ENCODE measurements at regions not wholly inside any gene's neighbourhood (a gene's known extent, or its start where the extent isn't known, plus 50 kb on each side); places are given as distances from the start of the nearest gene placed in this dataset.

- H3K4me1 Mint-ChIP-seq (ENCODE audit: unreplicated experiment), result peaks cover 12% of the 10 kb centered on the region
- peaks cover 2% of the 10 kb centered on the region for H3K27me3 Mint-ChIP-seq (ENCODE audit: unreplicated experiment)
- no peak overlapping the region for H3K27ac Mint-ChIP-seq (ENCODE audit: unreplicated experiment)
- TF ChIP-seq, protein P1, sequence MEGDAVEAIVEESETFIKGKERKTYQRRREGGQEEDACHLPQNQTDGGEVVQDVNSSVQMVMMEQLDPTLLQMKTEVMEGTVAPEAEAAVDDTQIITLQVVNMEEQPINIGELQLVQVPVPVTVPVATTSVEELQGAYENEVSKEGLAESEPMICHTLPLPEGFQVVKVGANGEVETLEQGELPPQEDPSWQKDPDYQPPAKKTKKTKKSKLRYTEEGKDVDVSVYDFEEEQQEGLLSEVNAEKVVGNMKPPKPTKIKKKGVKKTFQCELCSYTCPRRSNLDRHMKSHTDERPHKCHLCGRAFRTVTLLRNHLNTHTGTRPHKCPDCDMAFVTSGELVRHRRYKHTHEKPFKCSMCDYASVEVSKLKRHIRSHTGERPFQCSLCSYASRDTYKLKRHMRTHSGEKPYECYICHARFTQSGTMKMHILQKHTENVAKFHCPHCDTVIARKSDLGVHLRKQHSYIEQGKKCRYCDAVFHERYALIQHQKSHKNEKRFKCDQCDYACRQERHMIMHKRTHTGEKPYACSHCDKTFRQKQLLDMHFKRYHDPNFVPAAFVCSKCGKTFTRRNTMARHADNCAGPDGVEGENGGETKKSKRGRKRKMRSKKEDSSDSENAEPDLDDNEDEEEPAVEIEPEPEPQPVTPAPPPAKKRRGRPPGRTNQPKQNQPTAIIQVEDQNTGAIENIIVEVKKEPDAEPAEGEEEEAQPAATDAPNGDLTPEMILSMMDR (IDR thresholded peaks at IDR 0.05; ENCODE audit: unreplicated experiment), result no peak
- no peak for DNase-seq (ENCODE audit: low spot score)
- H3K36me3 Mint-ChIP-seq (ENCODE audit: low read depth, unreplicated experiment), result no peaks in the 10 kb centered on the region
- H3K4me3 Mint-ChIP-seq (ENCODE audit: unreplicated experiment), result no peak overlapping the region
- no peaks in the 10 kb centered on the region for H3K9me3 Mint-ChIP-seq (ENCODE audit: unreplicated experiment)
These were observed 259.8 kb upstream of the HDAC4 start for GRCh38 chr2:239660390-239661230.

DNA sequence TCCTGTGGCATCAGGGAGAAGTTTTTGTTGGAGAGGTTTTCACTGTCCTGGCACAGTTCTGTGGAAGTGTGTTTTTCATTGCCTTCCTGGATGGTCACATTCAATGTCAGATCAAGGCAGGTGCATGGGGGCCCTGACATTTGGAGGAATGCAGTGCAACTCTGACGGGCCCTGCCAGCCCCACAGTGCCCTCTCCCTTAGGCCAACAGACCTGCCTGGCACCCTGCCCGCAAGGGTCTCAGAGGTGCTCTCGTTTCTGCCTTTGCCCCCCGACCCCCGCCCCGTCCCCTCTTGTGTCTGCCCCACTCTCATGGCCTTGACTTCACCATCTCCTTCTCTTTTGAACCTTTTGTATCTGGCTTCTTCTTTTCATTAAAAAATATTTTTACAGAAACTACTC, 257.2 kb upstream of the HDAC4 start:
- H3K9me3 Mint-ChIP-seq (ENCODE audit: unreplicated experiment), result no peaks in the 10 kb centered on the region
- no peaks in the 10 kb centered on the region for H3K36me3 Mint-ChIP-seq (ENCODE audit: low read depth, unreplicated experiment)
- DNase-seq (ENCODE audit: low spot score), result no peak
- TF ChIP-seq, protein P1 (IDR thresholded peaks at IDR 0.05; ENCODE audit: unreplicated experiment), result no peak
- peaks cover 2% of the 10 kb centered on the region for H3K27me3 Mint-ChIP-seq (ENCODE audit: unreplicated experiment)
- H3K4me1 Mint-ChIP-seq (ENCODE audit: unreplicated experiment), result peaks cover 12% of the 10 kb centered on the region
- no peak overlapping the region for H3K4me3 Mint-ChIP-seq (ENCODE audit: unreplicated experiment)
- H3K27ac Mint-ChIP-seq (ENCODE audit: unreplicated experiment), result no peak overlapping the region

DNA sequence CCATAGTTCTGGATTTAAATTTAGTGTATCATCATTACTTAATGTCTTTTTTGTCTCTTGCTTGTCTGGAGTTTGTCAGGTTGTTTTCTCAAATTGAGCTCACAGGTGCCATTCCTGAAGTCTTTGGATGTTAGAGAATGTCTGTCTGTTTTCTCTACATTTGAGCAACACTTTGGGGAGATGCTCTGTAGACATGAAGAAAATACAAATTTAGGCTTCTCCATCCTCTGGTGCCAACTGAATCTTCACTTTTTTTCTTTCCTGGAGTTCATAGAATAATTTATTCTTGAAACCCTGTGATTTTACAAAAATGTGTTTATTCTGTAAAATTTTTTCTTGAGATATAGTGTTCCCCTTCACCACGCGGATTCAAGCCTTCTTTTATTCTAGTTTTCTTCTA, 256.4 kb upstream of the HDAC4 start:
- no peak overlapping the region for H3K4me3 Mint-ChIP-seq (ENCODE audit: unreplicated experiment)
- H3K36me3 Mint-ChIP-seq (ENCODE audit: low read depth, unreplicated experiment), result no peaks in the 10 kb centered on the region
- peaks cover 9% of the 10 kb centered on the region for H3K4me1 Mint-ChIP-seq (ENCODE audit: unreplicated experiment)
- H3K9me3 Mint-ChIP-seq (ENCODE audit: unreplicated experiment), result no peaks in the 10 kb centered on the region
- DNase-seq (ENCODE audit: low spot score), result no peak
- H3K27me3 Mint-ChIP-seq (ENCODE audit: unreplicated experiment), result no peaks in the 10 kb centered on the region
- H3K27ac Mint-ChIP-seq (ENCODE audit: unreplicated experiment), result no peak overlapping the region
- TF ChIP-seq, protein P1 (IDR thresholded peaks at IDR 0.05; ENCODE audit: unreplicated experiment), result no peak

GRCh38 chr2:239654266-239654665, 253.4 kb upstream of the HDAC4 start:
- Mint-ChIP-seq H3K9me3 (ENCODE audit: unreplicated experiment) (no peaks in the 10 kb centered on the region), H3K4me3 (ENCODE audit: unreplicated experiment) (no peak overlapping the region), H3K4me1 (ENCODE audit: unreplicated experiment) (no peaks in the 10 kb centered on the region), H3K27me3 (ENCODE audit: unreplicated experiment) (no peaks in the 10 kb centered on the region), H3K36me3 (ENCODE audit: low read depth, unreplicated experiment) (no peaks in the 10 kb centered on the region), H3K27ac (ENCODE audit: unreplicated experiment) (no peak overlapping the region)
- DNase-seq (ENCODE audit: low spot score), result no peak
- TF ChIP-seq, protein P1 (IDR thresholded peaks at IDR 0.05; ENCODE audit: unreplicated experiment), result no peak

- Mint-ChIP-seq H3K36me3 (ENCODE audit: low read depth, unreplicated experiment) (no peaks in the 10 kb centered on the region), H3K9me3 (ENCODE audit: unreplicated experiment) (no peaks in the 10 kb centered on the region), H3K27ac (ENCODE audit: unreplicated experiment) (no peak overlapping the region), H3K4me3 (ENCODE audit: unreplicated experiment) (no peak overlapping the region), H3K27me3 (ENCODE audit: unreplicated experiment) (no peaks in the 10 kb centered on the region), H3K4me1 (ENCODE audit: unreplicated experiment) (no peaks in the 10 kb centered on the region)
- TF ChIP-seq, protein P1 (IDR thresholded peaks at IDR 0.05; ENCODE audit: unreplicated experiment), result no peak
- no peak for DNase-seq (ENCODE audit: low spot score)
These were observed 251.0 kb upstream of the HDAC4 start for GRCh38 chr2:239651859-239652258.

Data from endothelial cell (in vitro differentiated cells).